GM18505 (cell line): ENCODE measurements at regions not wholly inside any gene's neighbourhood (a gene's known extent, or its start where the extent isn't known, plus 50 kb on each side); places are given as distances from the start of the nearest gene placed in this dataset.

ENCODE experiments used
- ATAC-seq: cut with Tn5 transposase; IDR thresholded peaks from one replicate; pipeline ENCODE4 v1.9.1; 2021; ENCODE audit not compliant: unreplicated experiment
- POLR2A ChIP-seq: IDR thresholded peaks from 4 replicates; pipeline ENCODE4 v1.6.1; 2011; ENCODE audit warnings: borderline replicate concordance; ENCODE audit not compliant: insufficient read depth, insufficient read length; ENCODE audit errors: extremely low read depth

- ATAC-seq: no peak
- TF ChIP-seq POLR2A: no peak
Observed at GRCh38 chr6:132244744-132245143, 156.5 kb downstream of the MOXD1 start.

DNA sequence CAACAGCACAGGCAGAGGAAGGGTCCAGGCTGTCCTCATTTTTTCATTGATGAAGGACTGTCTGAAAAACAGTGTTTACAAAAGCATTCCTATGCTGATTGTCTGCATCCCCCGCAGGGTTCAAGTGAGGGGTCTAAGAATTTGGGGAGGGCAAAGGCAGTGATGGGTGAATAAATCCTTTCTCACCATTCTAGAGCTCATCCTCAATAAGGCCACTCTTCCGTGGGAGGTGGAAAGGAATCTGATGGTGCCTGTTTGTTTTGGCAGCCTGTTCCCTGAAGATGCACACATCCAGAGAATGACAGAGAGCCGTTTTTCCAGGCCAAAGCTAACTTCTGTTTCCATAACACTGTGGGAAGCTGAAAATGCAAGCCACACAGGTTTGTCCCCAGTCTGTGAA lies 164.5 kb downstream of the MOXD1 start:
- ATAC-seq: no peak

GRCh38 chr6:132236281-132236680 lies 165.0 kb downstream of the MOXD1 start:
- ATAC-seq: no peak
- TF ChIP-seq POLR2A: no peak

More for the DNA sequence above, 164.5 kb downstream of the MOXD1 start:
- no peak for TF ChIP-seq POLR2A

DNA sequence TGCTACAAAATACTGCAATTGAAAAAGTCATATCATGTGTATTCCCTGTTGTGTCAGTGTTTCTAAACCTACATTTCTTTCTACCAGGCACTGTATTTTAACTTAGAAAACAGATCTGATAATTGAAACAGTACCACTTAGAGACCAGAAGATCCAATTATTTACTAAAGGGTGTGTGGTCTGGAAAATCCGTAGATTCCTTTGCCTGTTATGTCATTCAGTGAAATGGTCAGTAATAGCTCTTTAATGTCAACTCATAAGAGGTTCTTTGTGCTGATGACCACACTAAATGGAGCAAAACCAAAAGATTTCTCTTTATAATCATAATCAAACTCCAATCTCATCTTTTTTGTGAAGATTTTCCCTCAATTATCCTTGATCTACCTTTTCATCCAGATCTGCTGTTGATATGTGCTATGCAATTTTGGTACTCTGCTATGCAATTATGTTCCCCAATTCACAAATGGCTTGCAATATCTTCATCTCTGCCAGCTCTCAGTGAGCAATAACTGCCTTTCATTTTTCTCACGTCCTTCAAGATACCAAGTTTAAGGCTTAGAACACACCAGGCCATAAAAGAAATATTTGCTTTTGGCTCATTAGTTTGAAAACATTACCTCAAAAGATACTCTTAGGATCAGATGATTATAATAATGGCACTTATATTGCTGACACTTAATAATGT lies 165.5 kb downstream of the MOXD1 start:
- no peak for ATAC-seq
- no peak for TF ChIP-seq POLR2A

DNA sequence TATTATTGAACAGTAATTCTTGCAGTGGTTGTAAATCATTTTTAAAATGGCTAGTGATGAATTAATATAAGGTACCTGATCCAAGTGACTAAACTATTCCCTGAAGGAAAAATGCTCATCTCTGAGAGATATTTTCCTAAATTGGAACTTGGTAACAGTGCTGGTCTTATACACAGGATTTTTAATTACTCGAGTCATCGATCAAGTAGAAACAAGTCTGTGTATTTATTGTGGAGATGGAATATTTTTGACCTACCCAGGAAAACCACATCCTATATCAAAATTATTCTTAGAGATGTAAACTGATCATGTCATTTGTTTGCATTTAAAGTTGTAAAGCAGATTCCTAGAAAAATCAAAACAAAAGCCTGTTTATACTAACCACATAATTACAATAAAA lies 166.9 kb downstream of the MOXD1 start:
- ATAC-seq: no peak
- no peak for TF ChIP-seq POLR2A

GRCh38 chr6:132231121-132231884 lies 170.0 kb downstream of the MOXD1 start:
- ATAC-seq: no peak
- TF ChIP-seq POLR2A: no peak

GRCh38 chr6:132228894-132229293 lies 172.4 kb downstream of the MOXD1 start:
- TF ChIP-seq POLR2A: no peak
- no peak for ATAC-seq

DNA sequence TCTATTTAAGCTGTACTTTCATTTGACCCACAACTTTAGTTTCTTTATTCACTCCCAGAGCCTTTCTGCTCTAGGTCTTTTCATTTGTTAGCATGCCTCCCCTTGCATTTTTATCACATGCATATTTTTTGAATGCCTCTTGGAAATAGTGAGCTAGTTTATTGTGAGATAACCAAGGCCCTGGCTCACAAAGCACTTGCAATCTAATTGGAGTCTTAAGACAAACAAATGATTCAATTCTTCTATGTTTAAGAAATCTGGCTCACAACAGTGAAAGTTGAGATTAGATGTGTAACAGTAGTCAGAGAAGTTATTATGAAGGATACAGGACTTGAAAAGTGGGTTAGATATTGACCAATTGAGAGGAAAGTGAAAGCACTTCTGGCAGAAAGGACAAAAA lies 173.4 kb downstream of the MOXD1 start:
- no peak for TF ChIP-seq POLR2A
- ATAC-seq: no peak

GRCh38 chr6:132224943-132225342 lies 176.3 kb downstream of the MOXD1 start:
- no peak for ATAC-seq
- TF ChIP-seq POLR2A: no peak

DNA sequence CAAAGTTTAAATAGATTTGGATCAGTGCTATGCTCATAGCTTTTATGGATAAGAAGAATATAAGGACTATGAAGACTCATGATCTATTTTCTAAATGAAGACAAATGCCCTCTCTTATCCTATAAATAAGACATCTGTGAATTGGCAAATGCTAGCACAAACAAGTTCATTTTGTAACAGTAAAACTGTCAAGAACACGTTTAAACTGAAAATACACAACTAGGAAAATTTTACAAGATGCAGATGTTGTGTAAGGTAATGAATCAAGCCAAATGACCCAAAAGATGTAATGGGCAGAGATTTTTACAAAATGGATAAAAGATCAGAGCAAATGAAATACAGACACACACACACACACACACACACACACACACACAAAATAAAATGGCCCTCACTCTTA lies 180.5 kb downstream of the MOXD1 start:
- no peak for TF ChIP-seq POLR2A
- no peak for ATAC-seq

- no peak for ATAC-seq
Observed at GRCh38 chr6:132219901-132220300, 181.4 kb downstream of the MOXD1 start.

GRCh38 chr6:132218059-132218696 lies 183.1 kb downstream of the MOXD1 start:
- TF ChIP-seq POLR2A: no peak

More at GRCh38 chr6:132219901-132220300, 181.4 kb downstream of the MOXD1 start:
- no peak for TF ChIP-seq POLR2A

DNA sequence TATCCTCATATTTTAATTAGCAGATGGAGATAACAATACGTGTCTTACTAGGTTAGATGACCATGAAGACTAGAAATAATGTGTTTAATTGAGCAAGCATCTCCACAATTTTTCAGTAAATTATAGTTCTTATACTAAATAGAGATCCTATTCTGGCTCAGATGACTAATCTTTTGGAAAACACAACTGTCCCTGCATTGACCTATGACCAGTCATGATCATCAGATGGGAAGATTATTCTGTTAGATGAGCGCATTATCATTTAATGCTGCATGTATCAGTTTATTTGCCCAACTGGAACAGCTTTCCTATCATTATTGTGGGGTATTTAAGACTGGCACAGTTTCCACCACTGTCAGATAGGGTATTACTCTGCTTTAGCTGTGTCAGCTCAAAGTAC lies 185.5 kb downstream of the MOXD1 start:
- no peak for TF ChIP-seq POLR2A
- ATAC-seq: no peak

More at GRCh38 chr6:132218059-132218696, 183.1 kb downstream of the MOXD1 start:
- no peak for ATAC-seq

- TF ChIP-seq POLR2A: no peak
- no peak for ATAC-seq
Observed at GRCh38 chr6:132214716-132215115, 186.6 kb downstream of the MOXD1 start.
